ENCODE measurements at regions not wholly inside any gene's neighbourhood (a gene's known extent, or its start where the extent isn't known, plus 50 kb on each side); places are given as distances from the start of the nearest gene placed in this dataset.

GRCh38 chr20:60144404-60144803, 186.2 kb downstream of the CDH26 start:
- no peak overlapping the region for H3K4me3 ChIP-seq (ENCODE audit: low read depth, low read length)
- no peak for TF ChIP-seq CTCF (conservative IDR thresholded peaks at IDR 0.05; ENCODE audit: low read depth, low read length)
- no peak for DNase-seq (ENCODE audit: low read depth)

GRCh38 chr20:60144974-60145527, 186.8 kb downstream of the CDH26 start:
- TF ChIP-seq CTCF (conservative IDR thresholded peaks at IDR 0.05; ENCODE audit: low read depth, low read length): no peak

GRCh38 chr20:60147004-60147403, 188.8 kb downstream of the CDH26 start:
- no peak for DNase-seq (ENCODE audit: low read depth)
- no peak overlapping the region for H3K4me3 ChIP-seq (ENCODE audit: low read depth, low read length)
- no peak for TF ChIP-seq CTCF (conservative IDR thresholded peaks at IDR 0.05; ENCODE audit: low read depth, low read length)

More at GRCh38 chr20:60144974-60145527, 186.8 kb downstream of the CDH26 start:
- H3K4me3 ChIP-seq (ENCODE audit: low read depth, low read length): no peak overlapping the region
- no peak for DNase-seq (ENCODE audit: low read depth)

- DNase-seq (ENCODE audit: low read depth): no peak
- TF ChIP-seq CTCF (conservative IDR thresholded peaks at IDR 0.05; ENCODE audit: low read depth, low read length): no peak
- no peak overlapping the region for H3K4me3 ChIP-seq (ENCODE audit: low read depth, low read length)
Measured at GRCh38 chr20:60148885-60149284, 190.7 kb downstream of the CDH26 start.

GRCh38 chr20:60152792-60153191, 194.6 kb downstream of the CDH26 start:
- TF ChIP-seq CTCF (conservative IDR thresholded peaks at IDR 0.05; ENCODE audit: low read depth, low read length): no peak
- H3K4me3 ChIP-seq (ENCODE audit: low read depth, low read length): no peak overlapping the region
- DNase-seq (ENCODE audit: low read depth): no peak

GRCh38 chr20:60160451-60161145, 202.4 kb downstream of the CDH26 start:
- DNase-seq (ENCODE audit: low read depth): no peak
- no peak for TF ChIP-seq CTCF (conservative IDR thresholded peaks at IDR 0.05; ENCODE audit: low read depth, low read length)
- no peak overlapping the region for H3K4me3 ChIP-seq (ENCODE audit: low read depth, low read length)

- H3K4me3 ChIP-seq (ENCODE audit: low read depth, low read length): no peak overlapping the region
- TF ChIP-seq CTCF (conservative IDR thresholded peaks at IDR 0.05; ENCODE audit: low read depth, low read length): no peak
- DNase-seq (ENCODE audit: low read depth): no peak
Measured at GRCh38 chr20:60167812-60168211, 209.6 kb downstream of the CDH26 start.

Measured in choroid plexus epithelial cell (primary cell).